ENCODE measurements at regions not wholly inside any gene's neighbourhood (a gene's known extent, or its start where the extent isn't known, plus 50 kb on each side); places are given as distances from the start of the nearest gene placed in this dataset.

- no peak for DNase-seq
These were observed 762.5 kb downstream of the LIG4 start for GRCh38 chr13:107452833-107453232.

- peak; percentile 0 to 24 (median 4) for DNase-seq
These were observed 764.4 kb downstream of the LIG4 start for GRCh38 chr13:107450931-107451330.

- no peak for DNase-seq
These were observed 764.9 kb downstream of the LIG4 start for GRCh38 chr13:107450431-107450830.

DNA sequence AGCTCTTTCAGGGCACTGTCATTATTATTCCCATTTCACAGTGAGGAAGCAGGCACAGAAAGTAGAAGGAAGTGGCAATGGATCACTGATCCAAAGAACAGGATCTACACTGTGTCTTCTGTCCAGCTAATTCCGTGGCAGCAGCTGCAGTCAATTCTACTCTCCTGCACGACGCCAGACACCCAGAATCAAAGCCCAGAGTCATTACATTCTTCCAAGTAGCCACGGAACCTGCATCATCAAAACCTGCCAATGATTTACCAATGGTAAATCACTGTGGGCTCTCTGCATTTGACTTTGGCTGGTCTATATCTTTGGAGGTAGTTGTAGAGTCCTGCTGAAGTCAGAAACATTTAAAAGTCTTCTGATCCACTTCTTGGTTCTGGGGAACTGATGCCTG is 767.7 kb downstream of the LIG4 start:
- no peak for DNase-seq

GRCh38 chr13:107441279-107441678 is 774.1 kb downstream of the LIG4 start:
- DNase-seq: no peak

DNA sequence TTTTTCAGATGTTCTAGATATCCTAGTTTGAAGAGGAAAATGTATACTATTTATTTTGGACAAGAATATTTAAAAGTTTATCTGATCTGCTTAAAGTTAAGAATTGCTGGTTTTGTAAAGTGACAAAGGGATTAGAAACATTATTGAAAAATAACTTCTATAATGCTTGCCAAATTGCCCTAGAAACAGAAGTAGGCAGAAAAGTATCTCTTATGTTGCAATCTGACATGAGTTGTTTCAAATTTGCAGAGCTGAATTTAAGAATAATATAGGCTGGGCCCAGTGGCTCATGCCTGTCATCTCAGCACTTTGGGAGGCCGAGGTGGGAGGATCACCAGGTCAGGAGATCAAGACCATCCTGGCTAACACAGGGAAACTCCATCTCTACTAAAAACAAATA is 777.1 kb downstream of the LIG4 start:
- no peak for DNase-seq

DNA sequence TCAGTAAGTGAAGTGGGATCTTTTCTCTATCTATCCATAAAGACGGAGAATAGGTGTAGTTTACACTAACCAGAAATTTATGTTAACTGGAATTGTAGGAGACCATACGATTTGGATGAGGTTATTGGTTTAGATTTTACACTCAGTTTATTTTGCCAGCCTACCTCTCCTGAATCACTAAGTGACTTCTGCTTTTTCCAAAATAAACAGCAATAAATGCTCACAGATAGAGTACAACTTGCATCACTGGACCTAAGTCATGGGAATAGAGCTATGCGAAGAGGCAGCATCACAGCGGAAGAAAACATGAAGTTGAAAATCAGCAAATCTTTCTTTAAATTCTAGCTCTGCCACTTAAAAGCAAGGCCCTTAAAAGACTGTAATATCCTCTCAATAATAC is 781.0 kb downstream of the LIG4 start:
- no peak for DNase-seq

GRCh38 chr13:107427536-107427935 is 787.8 kb downstream of the LIG4 start:
- DNase-seq: no peak

- no peak for DNase-seq
These were observed 792.9 kb downstream of the LIG4 start for GRCh38 chr13:107422421-107422820.

- no peak for DNase-seq
These were observed 793.4 kb downstream of the LIG4 start for GRCh38 chr13:107421951-107422350.

GRCh38 chr13:107421028-107421427 is 794.3 kb downstream of the LIG4 start:
- no peak for DNase-seq

DNA sequence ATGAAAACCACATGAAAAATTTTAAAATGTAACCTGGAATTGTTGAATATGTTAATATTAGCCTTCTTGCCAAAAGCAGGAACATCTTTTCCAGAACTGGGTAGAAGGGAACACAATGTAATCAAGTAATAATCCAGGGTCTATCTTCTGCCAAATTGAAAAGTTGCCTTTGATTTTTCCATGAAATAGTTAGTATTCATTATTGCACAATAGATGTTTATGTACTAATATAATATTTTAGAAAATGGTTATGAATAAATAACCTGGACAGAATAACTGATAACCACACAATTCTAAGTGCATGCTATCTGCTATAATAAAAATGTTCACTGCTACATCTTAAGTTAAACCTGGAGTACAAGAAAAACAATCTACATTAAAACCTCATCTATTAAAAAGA is 802.3 kb downstream of the LIG4 start:
- DNase-seq: no peak

- DNase-seq: no peak
These were observed 808.3 kb downstream of the LIG4 start for GRCh38 chr13:107407074-107407473.

DNA sequence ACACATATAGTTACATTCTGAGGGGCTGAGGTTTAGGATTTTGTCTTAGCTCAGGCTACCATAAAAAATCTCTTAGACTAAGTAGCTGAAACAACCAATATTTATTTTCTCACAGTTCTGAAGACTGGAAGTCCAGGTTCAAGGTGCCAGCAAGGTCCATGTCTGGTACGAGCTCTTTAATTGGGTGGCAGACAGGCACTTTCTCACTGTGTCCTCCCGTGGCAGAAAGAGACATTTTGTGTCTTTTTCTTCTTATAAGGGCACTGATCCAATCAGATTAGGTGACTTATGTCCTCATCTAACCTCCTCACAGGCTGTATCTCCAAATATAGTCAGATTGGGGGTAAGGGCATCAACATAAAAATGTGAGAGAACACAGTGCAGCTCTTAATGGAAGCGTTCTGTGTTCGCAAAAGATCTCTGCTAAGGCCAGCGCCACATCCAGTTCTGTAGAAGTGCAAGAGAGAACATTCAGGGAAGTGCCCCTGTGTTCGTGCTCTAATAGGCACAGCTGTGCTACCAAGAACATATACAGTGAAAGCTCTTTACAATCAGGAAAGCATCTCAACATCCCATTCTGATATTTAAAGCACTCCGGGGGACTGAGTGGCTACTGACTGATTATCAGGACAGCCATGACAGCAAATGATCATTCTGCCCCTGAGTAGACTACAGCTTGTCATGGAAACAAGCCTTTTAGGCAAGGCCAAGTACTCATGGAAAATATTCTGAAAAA is 819.2 kb downstream of the LIG4 start:
- DNase-seq: no peak

GRCh38 chr13:107392205-107392604 is 823.1 kb downstream of the LIG4 start:
- DNase-seq: no peak

- DNase-seq: no peak
These were observed 819.6 kb upstream of the ARGLU1 start for GRCh38 chr13:107387525-107387924.

DNA sequence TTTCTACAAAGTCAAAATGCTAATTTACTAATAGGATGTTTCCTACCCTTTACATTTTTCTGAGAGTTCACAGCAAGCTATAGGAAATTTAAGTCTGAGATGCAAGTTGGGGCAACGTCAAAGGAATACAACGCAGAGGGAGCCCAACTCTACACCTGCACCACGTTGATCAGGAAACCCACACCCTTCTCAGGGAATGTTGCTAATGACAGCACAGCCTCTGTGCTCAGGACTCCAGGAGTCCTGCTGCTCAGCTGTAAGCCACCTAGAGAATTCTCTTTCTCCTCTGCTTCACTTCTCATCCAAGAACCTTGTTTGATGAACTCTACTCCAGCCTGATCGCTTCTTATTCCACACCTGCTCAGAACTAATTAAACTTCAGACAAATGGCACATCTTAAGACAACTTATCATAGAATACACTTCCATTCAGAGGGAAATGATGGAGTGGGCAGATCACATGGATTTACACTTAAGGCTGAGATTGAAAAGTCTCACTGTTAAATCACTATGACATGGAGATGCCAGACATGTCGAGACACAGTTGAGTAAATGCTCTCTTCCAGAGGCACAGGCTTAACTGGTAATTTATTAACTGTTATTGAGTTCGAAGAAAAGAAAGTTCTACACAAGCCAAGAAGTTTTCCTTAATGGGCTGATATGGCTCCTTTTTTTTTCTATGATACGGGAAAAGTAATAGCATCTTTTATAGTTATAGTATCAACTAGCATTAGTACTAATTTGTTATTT is 811.6 kb upstream of the ARGLU1 start:
- no peak for DNase-seq

DNA sequence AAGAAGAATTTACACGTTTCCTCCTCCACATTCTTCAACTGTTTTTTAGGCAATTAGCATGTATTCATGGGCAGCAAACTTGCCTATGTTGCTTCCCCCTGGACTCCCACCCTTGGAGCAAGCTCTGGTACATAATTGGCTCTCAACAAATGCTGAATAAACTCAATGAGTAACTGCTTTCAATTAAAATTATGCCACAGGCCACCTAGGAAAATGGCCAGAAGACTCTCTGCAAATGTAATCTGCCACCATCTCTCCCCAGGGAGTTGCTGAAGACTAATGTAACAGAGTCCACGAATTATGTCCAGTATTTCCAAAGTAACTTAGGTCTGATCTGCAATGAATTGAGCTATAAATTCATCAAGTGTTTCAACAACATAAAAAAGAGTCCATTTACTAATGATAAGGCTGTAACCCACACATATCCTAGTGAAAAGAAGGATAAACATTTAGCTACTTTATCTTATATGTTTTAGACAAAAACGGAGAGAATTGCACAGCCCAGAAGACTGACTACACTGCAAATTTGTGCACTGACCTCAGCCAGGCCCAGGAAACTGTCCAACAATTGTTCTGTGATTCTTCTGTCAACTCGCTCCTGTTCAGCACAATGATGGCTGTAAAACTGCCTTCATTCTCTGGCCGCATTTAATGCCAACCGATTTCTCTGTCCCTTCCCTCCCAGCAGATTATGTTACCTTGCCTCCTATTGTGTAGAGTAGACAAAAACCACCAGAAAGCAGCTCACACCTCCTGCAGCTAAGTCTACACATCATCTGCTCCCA is 808.6 kb upstream of the ARGLU1 start:
- DNase-seq: no peak

DNA sequence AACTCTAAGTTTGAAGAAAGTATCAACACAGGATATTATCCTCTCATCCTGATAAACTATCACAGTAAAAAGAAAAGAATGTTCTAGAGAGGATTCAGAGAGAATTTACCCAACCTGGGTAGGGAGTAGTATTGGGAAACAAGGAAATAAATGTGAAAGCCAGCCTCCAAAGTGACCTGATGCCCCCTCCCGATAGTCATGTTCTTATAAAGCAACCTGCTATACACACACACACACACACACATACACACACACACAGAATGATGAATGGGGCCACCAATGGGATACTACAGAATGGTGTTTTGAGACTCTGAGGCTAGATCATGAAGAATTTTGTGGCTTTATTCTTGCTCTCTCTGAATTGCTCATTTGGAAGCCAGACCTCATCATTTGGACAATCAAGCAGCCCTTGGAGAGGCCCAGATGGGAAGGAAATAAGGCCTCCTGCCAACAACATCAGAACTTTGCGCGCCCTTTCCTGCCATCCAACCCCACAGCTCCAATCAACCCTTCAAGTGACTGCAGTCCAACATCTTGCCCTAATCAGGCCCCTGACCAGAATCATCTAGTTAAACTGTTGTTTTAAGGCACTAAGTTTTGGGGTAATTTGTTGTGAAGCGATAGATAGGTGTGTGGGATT is 807.9 kb upstream of the ARGLU1 start:
- DNase-seq: no peak

GRCh38 chr13:107374038-107374437 is 806.1 kb upstream of the ARGLU1 start:
- DNase-seq: no peak

DNA sequence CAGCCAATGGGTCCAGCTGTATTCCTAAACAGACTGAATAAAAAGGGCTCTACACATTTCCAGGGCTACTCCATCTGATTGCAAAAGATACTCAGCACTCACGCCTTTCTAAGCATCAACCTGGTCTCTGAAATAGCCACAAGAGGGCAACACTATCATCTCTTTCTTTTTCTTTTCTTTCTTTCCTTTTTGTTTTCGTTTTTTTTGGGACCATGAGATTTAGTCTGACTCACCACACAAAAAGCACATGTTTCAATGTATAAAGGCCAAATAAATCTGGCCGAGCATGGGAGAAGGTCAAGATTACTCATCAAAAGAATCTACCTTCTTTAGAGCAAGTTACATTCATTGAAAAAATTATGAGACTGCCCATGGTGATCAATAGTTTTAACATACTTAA is 805.6 kb upstream of the ARGLU1 start:
- no peak for DNase-seq

GRCh38 chr13:107370015-107370785 is 802.3 kb upstream of the ARGLU1 start:
- DNase-seq: no peak

All from suppressor macrophage treated with lipopolysaccharide for 1 hour (primary cell).